OCI-LY1 (cell line): ENCODE measurements at regions not wholly inside any gene's neighbourhood (a gene's known extent, or its start where the extent isn't known, plus 50 kb on each side); places are given as distances from the start of the nearest gene placed in this dataset.

Experiments used
- H2AFZ ChIP-seq: fragments of 200-600 bp; sonication (generic), shearing (Covaris generic); 2 replicates; pipeline ENCODE4 v1.6.0; 2014; ENCODE audit warnings: antibody characterized with exemption, mild to moderate bottlenecking, low read length
- H3F3A ChIP-seq: fragments of 200-600 bp; sonication (generic), shearing (Covaris generic); 2 replicates; pipeline ENCODE4 v1.6.0; 2014; ENCODE audit warnings: mild to moderate bottlenecking, antibody characterized with exemption, low read length, moderate library complexity; ENCODE audit not compliant: insufficient read depth
- H3K27ac ChIP-seq: fragments of 200-600 bp; sonication (generic); 2 replicates; pipeline ENCODE4 v1.5.1; 2014; ENCODE audit warnings: low read length, mixed run types, mild to moderate bottlenecking, low read depth; ENCODE audit not compliant: poor library complexity, severe bottlenecking
- H3K27me3 ChIP-seq: fragments of 200-600 bp; sonication (generic); 2 replicates; pipeline ENCODE4 v1.6.0; 2014; ENCODE audit warnings: antibody characterized with exemption, mild to moderate bottlenecking, low read length, moderate library complexity; ENCODE audit not compliant: insufficient read depth
- H3K36me3 ChIP-seq: fragments of 200-600 bp; sonication (generic); 2 replicates; pipeline ENCODE4 v1.6.1; 2014; ENCODE audit warnings: mild to moderate bottlenecking, antibody characterized with exemption, low read length, moderate library complexity, mixed read lengths; ENCODE audit not compliant: insufficient read depth
- H3K4me1 ChIP-seq: fragments of 200-600 bp; sonication (generic); 2 replicates; pipeline ENCODE4 v1.5.1; 2014; ENCODE audit warnings: mild to moderate bottlenecking, low read length, moderate library complexity; ENCODE audit not compliant: insufficient read depth, severe bottlenecking
- H3K4me2 ChIP-seq: fragments of 200-600 bp; sonication (generic), shearing (Covaris generic); 2 replicates; pipeline ENCODE4 v1.6.1; 2014; ENCODE audit warnings: low read length
- H3K4me3 ChIP-seq: fragments of 200-600 bp; sonication (generic); 2 replicates; pipeline ENCODE4 v1.5.1; 2014; ENCODE audit warnings: low read length, low read depth, mild to moderate bottlenecking, mixed read lengths; ENCODE audit not compliant: poor library complexity, severe bottlenecking
- H3K79me2 ChIP-seq: fragments of 200-600 bp; shearing (Covaris generic); 2 replicates; pipeline ENCODE4 v1.6.1; 2016; ENCODE audit warnings: mixed run types, low read length, mixed read lengths; ENCODE audit not compliant: insufficient read depth
- H3K9ac ChIP-seq: fragments of 200-600 bp; sonication (generic), shearing (Covaris generic); 2 replicates; pipeline ENCODE4 v1.6.1; 2014; ENCODE audit warnings: mild to moderate bottlenecking, low read length, mixed read lengths
- H3K9me2 ChIP-seq: fragments of 200-600 bp; sonication (generic), shearing (Covaris generic); 2 replicates; pipeline ENCODE4 v1.6.1; 2014; ENCODE audit warnings: low read depth, mild to moderate bottlenecking, low read length, mixed read lengths
- H3K9me3 ChIP-seq: fragments of 200-600 bp; shearing (Covaris generic); 2 replicates; pipeline ENCODE4 v1.6.1; 2014; ENCODE audit warnings: low read length, mixed read lengths
- H4K20me1 ChIP-seq: fragments of 200-600 bp; sonication (generic), shearing (Covaris generic); 2 replicates; pipeline ENCODE4 v1.6.0; 2016; ENCODE audit warnings: mild to moderate bottlenecking, low read length; ENCODE audit not compliant: insufficient read depth
- CTCF ChIP-seq: fragments of 200-600 bp; sonication (generic), shearing (Covaris generic); IDR thresholded peaks from 2 replicates; pipeline ENCODE4 v1.5.1; 2017; ENCODE audit warnings: mild to moderate bottlenecking, antibody characterized with exemption, low read length, moderate library complexity, mixed read lengths
- EZH2 ChIP-seq: fragments of 200-600 bp; sonication (generic), shearing (Covaris generic); IDR thresholded peaks from 2 replicates; pipeline ENCODE4 v1.8.0; 2017; ENCODE audit warnings: borderline replicate concordance, mixed run types, mild to moderate bottlenecking, antibody characterized with exemption, low read length, moderate library complexity, mixed read lengths

GRCh38 chr1:208420696-208421095, 176.5 kb upstream of the PLXNA2 start:
- Histone ChIP-seq H3K9ac (no peak overlapping the region), H3K4me1 (no peaks in the 10 kb centered on the region), H3K4me3 (no peak overlapping the region), H2AFZ (no peak overlapping the region), H3K79me2 (no peaks in the 10 kb centered on the region), H3K27me3 (no peaks in the 10 kb centered on the region), H3K9me3 (no peaks in the 10 kb centered on the region), H3K4me2 (no peak overlapping the region), H3K27ac (no peak overlapping the region), H3K9me2 (no peaks in the 10 kb centered on the region), H3K36me3 (no peaks in the 10 kb centered on the region), H4K20me1 (no peaks in the 10 kb centered on the region), H3F3A (no peaks in the 10 kb centered on the region)
- TF ChIP-seq EZH2: no peak
- no peak for TF ChIP-seq CTCF

GRCh38 chr1:208421486-208421885, 177.3 kb upstream of the PLXNA2 start:
- H3K36me3 ChIP-seq: no peaks in the 10 kb centered on the region

GRCh38 chr1:208423526-208423925, 179.3 kb upstream of the PLXNA2 start:
- H3K4me1 ChIP-seq: no peaks in the 10 kb centered on the region
- H3K9me3 ChIP-seq: no peaks in the 10 kb centered on the region
- H2AFZ ChIP-seq: no peak overlapping the region
- H4K20me1 ChIP-seq: no peaks in the 10 kb centered on the region
- H3K79me2 ChIP-seq: no peaks in the 10 kb centered on the region
- no peak overlapping the region for H3K4me2 ChIP-seq
- no peaks in the 10 kb centered on the region for H3K36me3 ChIP-seq
- H3K27me3 ChIP-seq: no peaks in the 10 kb centered on the region
- no peaks in the 10 kb centered on the region for H3F3A ChIP-seq
- H3K9me2 ChIP-seq: no peaks in the 10 kb centered on the region
- no peak overlapping the region for H3K4me3 ChIP-seq
- TF ChIP-seq EZH2: no peak
- no peak for TF ChIP-seq CTCF
- H3K9ac ChIP-seq: no peak overlapping the region
- no peak overlapping the region for H3K27ac ChIP-seq

More at GRCh38 chr1:208421486-208421885, 177.3 kb upstream of the PLXNA2 start:
- H3K9me2 ChIP-seq: no peaks in the 10 kb centered on the region
- H2AFZ ChIP-seq: no peak overlapping the region
- no peaks in the 10 kb centered on the region for H3K4me1 ChIP-seq
- no peaks in the 10 kb centered on the region for H3K9me3 ChIP-seq
- no peaks in the 10 kb centered on the region for H3K27me3 ChIP-seq
- H4K20me1 ChIP-seq: no peaks in the 10 kb centered on the region
- no peak overlapping the region for H3K27ac ChIP-seq
- H3K4me2 ChIP-seq: no peak overlapping the region
- H3F3A ChIP-seq: no peaks in the 10 kb centered on the region
- TF ChIP-seq EZH2: no peak
- no peak for TF ChIP-seq CTCF
- H3K4me3 ChIP-seq: no peak overlapping the region
- no peak overlapping the region for H3K9ac ChIP-seq
- H3K79me2 ChIP-seq: no peaks in the 10 kb centered on the region
